GM12878 (cell line): ENCODE measurements at regions not wholly inside any gene's neighbourhood (a gene's known extent, or its start where the extent isn't known, plus 50 kb on each side); places are given as distances from the start of the nearest gene placed in this dataset.

Experiments
- CUX1 ChIP-seq: IDR thresholded peaks from 2 replicates; pipeline ENCODE4 v1.6.1; 2012; ENCODE audit warnings: improper control_type of control experiment, low read depth, low read length; ENCODE audit not compliant: insufficient replicate concordance
- DPF2 ChIP-seq: fragments of 450-650 bp; IDR thresholded peaks from 2 replicates; pipeline ENCODE4 v1.6.1; 2017; ENCODE audit warnings: mild to moderate bottlenecking
- EED ChIP-seq: sonication (generic); IDR thresholded peaks from 2 replicates; pipeline ENCODE4 v1.6.1; 2016; ENCODE audit warnings: antibody characterized with exemption, low read depth
- EGR1 ChIP-seq, 2 experiments: IDR thresholded peaks; 1 replicate in 1 of 2; 2 replicates in 1 of 2; pipeline ENCODE4 v1.6.1; 2011 to 2012; ENCODE audit warnings: low read depth in 2 of 2, low read length in 2 of 2, borderline replicate concordance in 1 of 2, mild to moderate bottlenecking in 1 of 2, moderate library complexity in 1 of 2
- FOXK2 ChIP-seq: fragments of 450-650 bp; IDR thresholded peaks from 2 replicates; pipeline ENCODE4 v1.6.1; 2017; ENCODE audit warnings: mild to moderate bottlenecking, moderate library complexity
- GATAD2B ChIP-seq: fragments of 450-650 bp; conservative IDR thresholded peaks from 2 replicates; pipeline ENCODE4 v1.6.1; 2017; ENCODE audit warnings: low read depth, mild to moderate bottlenecking, moderate library complexity
- IRF4 ChIP-seq: IDR thresholded peaks from 2 replicates; pipeline ENCODE4 v1.6.1; 2011; ENCODE audit warnings: low read depth, low read length
- JUNB ChIP-seq: IDR thresholded peaks from 2 replicates; pipeline ENCODE4 v1.6.1; 2016; ENCODE audit warnings: antibody characterized with exemption, mild to moderate bottlenecking
- KLF5 ChIP-seq: fragments of 450-650 bp; IDR thresholded peaks from 2 replicates; pipeline ENCODE4 v1.6.1; 2014; ENCODE audit warnings: mild to moderate bottlenecking; ENCODE audit not compliant: partially characterized antibody
- MLLT1 ChIP-seq: fragments of 450-650 bp; IDR thresholded peaks from 2 replicates; pipeline ENCODE4 v1.6.1; 2016; ENCODE audit warnings: mild to moderate bottlenecking
- NFYA ChIP-seq: IDR thresholded peaks from 2 replicates; pipeline ENCODE4 v1.6.1; 2011; ENCODE audit warnings: low read depth, mild to moderate bottlenecking, low read length, improper control_type of control experiment, borderline replicate concordance
- NR2C2 ChIP-seq: IDR thresholded peaks from 2 replicates; pipeline ENCODE4 v1.6.1; 2011; ENCODE audit warnings: borderline replicate concordance, low read depth; ENCODE audit not compliant: control insufficient read depth, insufficient read length
- POLR2A ChIP-seq: IDR thresholded peaks from 2 replicates; pipeline ENCODE4 v1.6.1; 2011; ENCODE audit warnings: low read depth, mild to moderate bottlenecking, low read length
- RAD51 ChIP-seq: fragments of 450-650 bp; IDR thresholded peaks from 2 replicates; pipeline ENCODE4 v1.6.1; 2016; ENCODE audit warnings: moderate library complexity, mild to moderate bottlenecking, inconsistent platforms
- RBBP5 ChIP-seq: fragments of 200-600 bp; sonication (generic); conservative IDR thresholded peaks from 2 replicates; pipeline ENCODE4 v1.6.1; 2016
- RFX5 ChIP-seq: IDR thresholded peaks from 2 replicates; pipeline ENCODE4 v1.6.1; 2011; ENCODE audit warnings: low read depth, low read length, improper control_type of control experiment
- SIX5 ChIP-seq: IDR thresholded peaks from 2 replicates; pipeline ENCODE4 v1.6.1; 2011; ENCODE audit warnings: mild to moderate bottlenecking, low read depth, low read length, moderate library complexity; ENCODE audit not compliant: severe bottlenecking
- SREBF2 ChIP-seq: IDR thresholded peaks from 2 replicates; pipeline ENCODE4 v1.6.1; 2012; ENCODE audit warnings: mild to moderate bottlenecking, low read length
- TBL1XR1 ChIP-seq: IDR thresholded peaks from 2 replicates; pipeline ENCODE4 v1.6.1; 2012; ENCODE audit warnings: low read depth, low read length, improper control_type of control experiment
- TCF12 ChIP-seq: IDR thresholded peaks from 2 replicates; pipeline ENCODE4 v1.6.1; 2011; ENCODE audit warnings: low read depth, mild to moderate bottlenecking, low read length
- TCF3 ChIP-seq: IDR thresholded peaks from 2 replicates; pipeline ENCODE4 v1.6.1; 2012; ENCODE audit warnings: low read depth, mild to moderate bottlenecking, low read length, borderline replicate concordance; ENCODE audit not compliant: insufficient read depth
- WRNIP1 ChIP-seq: IDR thresholded peaks from 2 replicates; pipeline ENCODE4 v1.6.1; 2011; ENCODE audit warnings: low read depth, low read length, improper control_type of control experiment, borderline replicate concordance
- YBX1 ChIP-seq: fragments of 450-650 bp; IDR thresholded peaks from 2 replicates; pipeline ENCODE4 v1.6.1; 2016; ENCODE audit warnings: antibody characterized with exemption
- ZNF207 ChIP-seq: fragments of 450-650 bp; IDR thresholded peaks from 2 replicates; pipeline ENCODE4 v1.6.1; 2014; ENCODE audit warnings: antibody characterized with exemption, mild to moderate bottlenecking, borderline replicate concordance
- ZNF622 ChIP-seq: fragments of 450-650 bp; IDR thresholded peaks from 2 replicates; pipeline ENCODE4 v1.6.1; 2017; ENCODE audit warnings: mild to moderate bottlenecking, inconsistent platforms
- TF ChIP-seq, protein P1 (sequence below): IDR thresholded peaks from 2 replicates; pipeline ENCODE4 v1.6.1; 2011; ENCODE audit warnings: mild to moderate bottlenecking, low read depth, low read length, moderate library complexity; ENCODE audit not compliant: insufficient replicate concordance

DNA sequence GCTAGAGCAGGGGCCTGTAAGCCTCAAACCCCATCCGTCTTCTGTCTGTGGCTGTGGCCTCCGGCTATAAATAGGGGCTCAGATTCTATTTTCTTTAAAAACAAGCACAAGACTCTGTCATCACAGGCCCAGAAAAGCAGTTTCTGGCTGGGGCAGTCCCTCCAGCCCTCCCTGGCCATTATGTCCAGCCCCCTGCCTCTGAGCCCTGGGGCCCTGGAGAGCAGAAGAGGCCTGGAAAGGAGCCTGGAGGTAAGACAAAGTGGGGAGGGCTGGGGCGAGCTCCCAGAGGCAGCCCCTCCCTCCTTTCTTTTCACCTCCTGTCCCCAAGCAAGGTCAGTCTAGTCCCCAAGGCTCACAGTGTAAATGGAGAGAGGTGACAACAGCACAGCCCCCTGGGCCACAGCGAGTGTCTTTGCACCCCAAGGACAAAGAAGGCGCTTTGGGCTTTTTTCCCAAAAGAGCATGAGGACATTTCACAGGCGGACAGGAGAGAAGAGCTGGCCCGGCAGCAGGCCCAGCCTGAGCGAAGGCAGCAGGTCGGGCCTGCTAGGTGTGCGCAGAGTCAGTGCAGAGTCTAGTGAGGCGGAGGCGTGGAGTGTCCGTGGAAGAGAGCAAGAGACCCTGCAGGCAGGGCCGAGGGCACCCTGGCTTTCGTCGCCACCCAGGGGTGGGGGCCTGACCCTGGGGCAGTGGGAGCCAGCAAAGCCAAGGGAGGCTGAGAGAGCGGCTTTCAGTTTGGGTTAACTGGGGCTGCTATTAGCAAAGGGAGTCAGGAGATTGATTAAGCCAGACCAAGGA, 188.3 kb downstream of the TBC1D2B start (continued):
- no peak for TF ChIP-seq EED
- no peak for TF ChIP-seq FOXK2
- no peak for TF ChIP-seq SIX5
- no peak for TF ChIP-seq CUX1
- TF ChIP-seq KLF5 = no peak
- no peak for TF ChIP-seq TCF12
- no peak for TF ChIP-seq ZNF622
- no peak for TF ChIP-seq ZNF207
- no peak for TF ChIP-seq RAD51
- TF ChIP-seq, protein P1, sequence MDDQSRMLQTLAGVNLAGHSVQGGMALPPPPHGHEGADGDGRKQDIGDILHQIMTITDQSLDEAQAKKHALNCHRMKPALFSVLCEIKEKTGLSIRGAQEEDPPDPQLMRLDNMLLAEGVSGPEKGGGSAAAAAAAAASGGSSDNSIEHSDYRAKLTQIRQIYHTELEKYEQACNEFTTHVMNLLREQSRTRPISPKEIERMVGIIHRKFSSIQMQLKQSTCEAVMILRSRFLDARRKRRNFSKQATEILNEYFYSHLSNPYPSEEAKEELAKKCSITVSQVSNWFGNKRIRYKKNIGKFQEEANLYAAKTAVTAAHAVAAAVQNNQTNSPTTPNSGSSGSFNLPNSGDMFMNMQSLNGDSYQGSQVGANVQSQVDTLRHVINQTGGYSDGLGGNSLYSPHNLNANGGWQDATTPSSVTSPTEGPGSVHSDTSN = no peak
- no peak for TF ChIP-seq TBL1XR1
- no peak for TF ChIP-seq IRF4
- TF ChIP-seq MLLT1 = peak; percentile 90
- no peak for TF ChIP-seq EGR1 (IDR thresholded peaks at IDR 0.05; ENCODE audit: borderline replicate concordance in 1 of 2, low read depth in 2 of 2, low read length in 2 of 2)
- TF ChIP-seq YBX1 = no peak
- no peak for TF ChIP-seq WRNIP1
- no peak for TF ChIP-seq NR2C2
- no peak for TF ChIP-seq POLR2A
- TF ChIP-seq NFYA = no peak
- no peak for TF ChIP-seq SREBF2
- no peak for TF ChIP-seq DPF2
- peak; percentile 51; the same call in 1 of the 2 replicates for TF ChIP-seq GATAD2B
- TF ChIP-seq RBBP5 = no peak
- no peak for TF ChIP-seq TCF3
- no peak for TF ChIP-seq JUNB
- no peak for TF ChIP-seq RFX5
